MM.1S (cell line): ENCODE measurements at regions not wholly inside any gene's neighbourhood (a gene's known extent, or its start where the extent isn't known, plus 50 kb on each side); places are given as distances from the start of the nearest gene placed in this dataset.

ENCODE experiments used
- DNase-seq: peaks from one replicate; pipeline ENCODE4 v3.0.0-alpha.2; 2015
- H2AFZ ChIP-seq: fragments of 300-600 bp; sonication (generic); 2 replicates; pipeline ENCODE4 v1.6.0; 2016; ENCODE audit warnings: antibody characterized with exemption, low read length
- H3F3A ChIP-seq: fragments of 300-600 bp; sonication (generic); 2 replicates; pipeline ENCODE4 v1.6.1; 2016; ENCODE audit warnings: mild to moderate bottlenecking, antibody characterized with exemption, low read length, moderate library complexity, mixed read lengths; ENCODE audit not compliant: insufficient read depth
- H3K27ac ChIP-seq: fragments of 300-600 bp; sonication (generic); 2 replicates; pipeline ENCODE4 v1.5.1; 2016; ENCODE audit warnings: mild to moderate bottlenecking, low read length
- H3K27me3 ChIP-seq: fragments of 300-600 bp; sonication (generic); replicated peaks from 2 replicates; pipeline ENCODE4 v1.6.0; 2016; ENCODE audit warnings: low read length; ENCODE audit not compliant: insufficient read depth
- H3K36me3 ChIP-seq: fragments of 300-600 bp; sonication (generic); replicated peaks from 2 replicates; pipeline ENCODE4 v1.6.1; 2016; ENCODE audit warnings: mild to moderate bottlenecking, low read length, mixed read lengths; ENCODE audit not compliant: insufficient read depth
- H3K4me1 ChIP-seq: fragments of 300-600 bp; sonication (generic); 2 replicates; pipeline ENCODE4 v1.6.1; 2016; ENCODE audit warnings: low read length, mixed read lengths
- H3K4me2 ChIP-seq: fragments of 300-600 bp; sonication (generic); 2 replicates; pipeline ENCODE4 v1.6.0; 2016; ENCODE audit warnings: low read depth, low read length
- H3K4me3 ChIP-seq: fragments of 300-600 bp; sonication (generic); 2 replicates; pipeline ENCODE4 v1.5.1; 2016; ENCODE audit warnings: low read length, mixed read lengths
- H3K79me2 ChIP-seq: fragments of 300-600 bp; sonication (generic); 2 replicates; pipeline ENCODE4 v1.6.1; 2016; ENCODE audit warnings: mixed run types, low read length, mixed read lengths
- H3K9ac ChIP-seq: fragments of 300-600 bp; sonication (generic); 2 replicates; pipeline ENCODE4 v1.6.1; 2016; ENCODE audit warnings: low read length, mixed read lengths
- H3K9me2 ChIP-seq: fragments of 300-600 bp; sonication (generic); replicated peaks from 2 replicates; pipeline ENCODE4 v1.6.1; 2016; ENCODE audit warnings: mild to moderate bottlenecking, low read length, mixed read lengths; ENCODE audit not compliant: insufficient read depth
- H3K9me3 ChIP-seq: fragments of 300-600 bp; sonication (generic); replicated peaks from 2 replicates; pipeline ENCODE4 v1.6.1; 2016; ENCODE audit warnings: mild to moderate bottlenecking, low read length, mixed read lengths; ENCODE audit not compliant: insufficient read depth
- H4K20me1 ChIP-seq: fragments of 300-600 bp; sonication (generic); 2 replicates; pipeline ENCODE4 v1.6.1; 2016; ENCODE audit warnings: mild to moderate bottlenecking, low read length, moderate library complexity, mixed read lengths; ENCODE audit not compliant: insufficient read depth
- CTCF ChIP-seq: fragments of 300-600 bp; sonication (generic); IDR thresholded peaks from 2 replicates; pipeline ENCODE4 v1.5.1; 2016; ENCODE audit warnings: antibody characterized with exemption, low read length, mixed read lengths
- EZH2 ChIP-seq: fragments of 300-600 bp; sonication (generic); optimal IDR thresholded peaks from 2 replicates; pipeline ENCODE3; 2017; ENCODE audit warnings: low read depth, mild to moderate bottlenecking, antibody characterized with exemption, low read length, mixed read lengths
- EZH2phosphoT487 ChIP-seq: fragments of 300-600 bp; sonication (generic); IDR thresholded peaks from 2 replicates; pipeline ENCODE4 v1.6.1; 2018; ENCODE audit warnings: antibody characterized with exemption, low read length

GRCh38 chr6:4303638-4304037 lies 168.3 kb upstream of the ECI2 start:
- no peak overlapping the region for H3K9ac ChIP-seq
- H3K27me3 ChIP-seq: no peaks in the 10 kb centered on the region
- no peak overlapping the region for H3K4me3 ChIP-seq
- H4K20me1 ChIP-seq: no peaks in the 10 kb centered on the region
- no peak overlapping the region for H3K4me2 ChIP-seq
- TF ChIP-seq CTCF (no peak), EZH2phosphoT487 (no peak), EZH2 (no peak)
- no peak for DNase-seq
- H3K9me2 ChIP-seq: no peaks in the 10 kb centered on the region
- H2AFZ ChIP-seq: no peak overlapping the region
- no peaks in the 10 kb centered on the region for H3K4me1 ChIP-seq
- H3K27ac ChIP-seq: no peak overlapping the region
- no peaks in the 10 kb centered on the region for H3K9me3 ChIP-seq
- H3K79me2 ChIP-seq: no peaks in the 10 kb centered on the region
- H3F3A ChIP-seq: no peaks in the 10 kb centered on the region
- H3K36me3 ChIP-seq: no peaks in the 10 kb centered on the region

DNA sequence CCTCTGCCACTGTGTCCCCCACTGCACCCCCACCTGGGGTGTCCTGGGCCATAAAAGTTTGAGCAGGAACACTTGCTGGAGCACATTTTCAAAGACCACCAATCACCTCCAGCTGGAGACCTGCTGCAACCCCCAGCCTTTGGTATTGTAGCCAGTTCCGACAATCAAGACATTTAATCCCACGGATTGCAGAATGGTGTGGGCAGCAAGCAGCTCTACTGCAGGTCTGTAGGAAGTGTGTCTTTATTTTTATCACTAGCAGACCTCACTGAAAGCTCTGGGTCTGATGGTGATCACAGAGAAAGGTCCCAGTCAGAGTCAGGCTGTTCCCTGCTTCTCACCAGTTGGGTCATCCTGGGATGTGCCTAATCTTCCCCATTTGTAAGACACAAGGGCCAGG lies 167.1 kb upstream of the ECI2 start:
- H3K9me3 ChIP-seq: no peaks in the 10 kb centered on the region
- H3K4me1 ChIP-seq: no peaks in the 10 kb centered on the region
- H3K9me2 ChIP-seq: no peaks in the 10 kb centered on the region
- no peaks in the 10 kb centered on the region for H4K20me1 ChIP-seq
- no peak overlapping the region for H3K4me3 ChIP-seq
- H3K79me2 ChIP-seq: no peaks in the 10 kb centered on the region
- no peaks in the 10 kb centered on the region for H3K36me3 ChIP-seq
- TF ChIP-seq EZH2phosphoT487 (no peak), EZH2 (no peak), CTCF (no peak)
- H3F3A ChIP-seq: no peaks in the 10 kb centered on the region
- DNase-seq: no peak
- H3K27ac ChIP-seq: no peak overlapping the region
- no peak overlapping the region for H2AFZ ChIP-seq
- H3K4me2 ChIP-seq: no peak overlapping the region
- H3K27me3 ChIP-seq: no peaks in the 10 kb centered on the region
- no peak overlapping the region for H3K9ac ChIP-seq

GRCh38 chr6:4301871-4302270 lies 166.5 kb upstream of the ECI2 start:
- no peak overlapping the region for H2AFZ ChIP-seq
- no peaks in the 10 kb centered on the region for H3K79me2 ChIP-seq
- no peaks in the 10 kb centered on the region for H3K36me3 ChIP-seq
- no peak overlapping the region for H3K27ac ChIP-seq
- no peaks in the 10 kb centered on the region for H3F3A ChIP-seq
- no peaks in the 10 kb centered on the region for H3K4me1 ChIP-seq
- H3K9me3 ChIP-seq: no peaks in the 10 kb centered on the region
- H3K9ac ChIP-seq: no peak overlapping the region
- H3K27me3 ChIP-seq: no peaks in the 10 kb centered on the region
- no peak for DNase-seq
- no peak overlapping the region for H3K4me3 ChIP-seq
- no peak for TF ChIP-seq EZH2
- no peak for TF ChIP-seq CTCF
- TF ChIP-seq EZH2phosphoT487: no peak
- no peaks in the 10 kb centered on the region for H3K9me2 ChIP-seq
- H4K20me1 ChIP-seq: no peaks in the 10 kb centered on the region
- no peak overlapping the region for H3K4me2 ChIP-seq
